ENCODE measurements at regions not wholly inside any gene's neighbourhood (a gene's known extent, or its start where the extent isn't known, plus 50 kb on each side); places are given as distances from the start of the nearest gene placed in this dataset.

DNA sequence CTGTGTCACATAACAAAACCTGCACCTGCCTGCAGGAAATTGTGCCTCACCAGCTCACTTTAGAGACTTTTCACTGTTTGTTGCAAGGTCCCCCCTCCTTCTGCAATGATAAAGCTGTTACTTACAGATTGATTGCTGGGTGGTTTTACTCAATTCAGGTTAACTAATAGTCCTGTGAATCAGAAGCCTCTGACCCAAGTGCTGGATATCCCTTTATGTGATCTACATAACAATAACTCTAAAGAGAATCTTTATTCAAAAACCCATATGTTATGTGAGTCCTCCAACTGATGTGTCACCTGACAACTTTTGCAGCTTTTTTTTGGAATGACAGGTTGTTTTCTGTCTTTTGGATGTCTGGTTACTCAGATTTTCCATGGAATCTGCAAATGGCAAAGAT is 2323.6 kb upstream of the TENM3 start:
- TF ChIP-seq, protein P1, sequence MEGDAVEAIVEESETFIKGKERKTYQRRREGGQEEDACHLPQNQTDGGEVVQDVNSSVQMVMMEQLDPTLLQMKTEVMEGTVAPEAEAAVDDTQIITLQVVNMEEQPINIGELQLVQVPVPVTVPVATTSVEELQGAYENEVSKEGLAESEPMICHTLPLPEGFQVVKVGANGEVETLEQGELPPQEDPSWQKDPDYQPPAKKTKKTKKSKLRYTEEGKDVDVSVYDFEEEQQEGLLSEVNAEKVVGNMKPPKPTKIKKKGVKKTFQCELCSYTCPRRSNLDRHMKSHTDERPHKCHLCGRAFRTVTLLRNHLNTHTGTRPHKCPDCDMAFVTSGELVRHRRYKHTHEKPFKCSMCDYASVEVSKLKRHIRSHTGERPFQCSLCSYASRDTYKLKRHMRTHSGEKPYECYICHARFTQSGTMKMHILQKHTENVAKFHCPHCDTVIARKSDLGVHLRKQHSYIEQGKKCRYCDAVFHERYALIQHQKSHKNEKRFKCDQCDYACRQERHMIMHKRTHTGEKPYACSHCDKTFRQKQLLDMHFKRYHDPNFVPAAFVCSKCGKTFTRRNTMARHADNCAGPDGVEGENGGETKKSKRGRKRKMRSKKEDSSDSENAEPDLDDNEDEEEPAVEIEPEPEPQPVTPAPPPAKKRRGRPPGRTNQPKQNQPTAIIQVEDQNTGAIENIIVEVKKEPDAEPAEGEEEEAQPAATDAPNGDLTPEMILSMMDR (IDR thresholded peaks at IDR 0.05): no peak
- TF ChIP-seq POLR2AphosphoS5 (IDR thresholded peaks at IDR 0.05): no peak
- TF ChIP-seq POLR2A (IDR thresholded peaks at IDR 0.05): no peak
